Hematopoietic multipotent progenitor cell treated with erythropoietin and hydrocortisone succinate and interleukin-3 and kit ligand, for 15 days (in vitro differentiated cells): ENCODE measurements at regions not wholly inside any gene's neighbourhood (a gene's known extent, or its start where the extent isn't known, plus 50 kb on each side); places are given as distances from the start of the nearest gene placed in this dataset.

Experiments
- DNase-seq: peaks from one replicate; pipeline ENCODE4 v3.0.0-alpha.2; 2015; ENCODE audit warnings: low spot score

GRCh38 chr18:70662588-70662987, 373.7 kb downstream of the SOCS6 start:
- no peak for DNase-seq

DNA sequence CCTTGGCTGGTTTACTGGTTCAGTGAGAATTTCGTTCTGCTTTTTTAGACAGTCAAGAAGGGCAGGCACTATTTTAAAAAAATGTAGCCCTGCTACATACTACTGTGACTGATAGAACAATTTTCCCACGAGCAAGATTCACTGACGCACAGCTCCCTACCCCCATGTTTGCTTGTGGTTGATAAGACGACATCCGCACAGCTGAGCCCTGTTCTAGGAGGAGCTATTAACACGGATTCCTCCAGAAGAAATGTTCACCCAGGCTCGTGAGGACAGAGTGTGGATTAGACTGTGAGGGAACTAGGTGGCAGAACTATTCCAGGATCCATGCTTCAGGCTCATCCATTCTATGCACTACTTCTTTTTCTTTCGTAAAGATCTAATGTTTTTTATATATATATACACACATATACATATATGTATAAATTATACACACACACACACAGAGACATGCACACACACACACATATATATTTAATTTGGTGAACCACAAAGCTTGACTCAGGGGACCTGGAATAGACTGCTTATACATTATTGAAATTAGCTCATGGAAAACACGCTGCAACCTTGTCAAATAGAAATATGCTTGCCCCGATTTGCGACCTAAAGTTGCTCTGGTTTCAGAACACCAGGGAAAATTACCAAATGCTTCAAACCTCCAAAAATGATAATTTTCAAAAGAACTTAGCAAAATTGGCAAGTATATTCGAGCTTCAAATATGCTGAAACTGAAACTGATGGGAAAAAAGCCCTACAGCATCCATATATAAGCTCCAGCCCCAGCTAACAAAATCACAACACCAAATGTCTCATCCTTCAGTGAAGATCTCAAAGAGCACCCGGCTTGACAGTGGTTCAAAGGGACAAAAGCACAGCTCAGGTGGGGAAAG, 370.4 kb downstream of the SOCS6 start:
- DNase-seq, result no peak

GRCh38 chr18:70653671-70654070, 364.8 kb downstream of the SOCS6 start:
- DNase-seq, result no peak

DNA sequence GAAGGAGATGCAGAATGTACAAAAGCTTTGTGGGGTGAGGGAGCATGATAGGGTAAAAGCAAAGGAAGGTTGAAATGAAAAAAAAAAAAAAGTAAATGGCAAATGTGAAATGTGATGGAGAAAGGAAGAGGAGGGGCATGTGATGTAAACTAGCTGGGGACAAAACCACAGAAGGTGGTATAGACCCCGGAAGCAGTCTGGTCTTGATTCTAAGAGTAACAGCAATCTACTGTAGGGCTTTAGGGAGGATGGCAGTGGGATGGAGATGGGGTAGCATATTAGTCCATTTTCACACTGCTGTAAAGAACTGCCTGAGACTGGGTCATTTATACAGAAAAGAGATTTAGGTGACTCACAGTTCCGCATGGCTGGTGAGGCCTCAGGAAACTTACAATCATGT, 362.0 kb downstream of the SOCS6 start:
- no peak for DNase-seq

DNA sequence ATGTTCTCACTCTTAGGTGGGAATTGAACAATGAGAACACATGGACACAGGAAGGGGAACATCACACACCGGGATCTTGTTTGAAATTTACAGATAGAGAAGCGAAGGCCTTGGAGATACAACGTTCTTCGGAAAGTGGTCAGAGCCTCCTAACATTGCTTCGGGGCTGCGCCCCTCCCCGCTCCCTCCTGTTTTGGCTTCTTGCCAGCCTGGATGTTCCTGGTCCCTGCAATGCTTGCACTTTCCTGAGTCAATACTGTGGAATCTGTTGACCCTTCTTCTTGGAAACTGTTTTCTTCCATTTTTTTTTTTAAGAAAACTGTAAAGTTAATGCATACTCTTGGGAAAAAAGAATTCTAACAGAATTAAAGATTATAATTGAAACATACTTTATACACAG, 360.8 kb downstream of the SOCS6 start:
- DNase-seq, result no peak

GRCh38 chr18:70645971-70646370, 357.1 kb downstream of the SOCS6 start:
- DNase-seq, result no peak

GRCh38 chr18:70643812-70644211, 355.0 kb downstream of the SOCS6 start:
- no peak for DNase-seq

- DNase-seq, result no peak
Measured at GRCh38 chr18:70641156-70641775, 352.4 kb downstream of the SOCS6 start.

- DNase-seq, result no peak
Measured at GRCh38 chr18:70640336-70640887, 351.6 kb downstream of the SOCS6 start.

GRCh38 chr18:70636991-70637390, 348.1 kb downstream of the SOCS6 start:
- no peak for DNase-seq

DNA sequence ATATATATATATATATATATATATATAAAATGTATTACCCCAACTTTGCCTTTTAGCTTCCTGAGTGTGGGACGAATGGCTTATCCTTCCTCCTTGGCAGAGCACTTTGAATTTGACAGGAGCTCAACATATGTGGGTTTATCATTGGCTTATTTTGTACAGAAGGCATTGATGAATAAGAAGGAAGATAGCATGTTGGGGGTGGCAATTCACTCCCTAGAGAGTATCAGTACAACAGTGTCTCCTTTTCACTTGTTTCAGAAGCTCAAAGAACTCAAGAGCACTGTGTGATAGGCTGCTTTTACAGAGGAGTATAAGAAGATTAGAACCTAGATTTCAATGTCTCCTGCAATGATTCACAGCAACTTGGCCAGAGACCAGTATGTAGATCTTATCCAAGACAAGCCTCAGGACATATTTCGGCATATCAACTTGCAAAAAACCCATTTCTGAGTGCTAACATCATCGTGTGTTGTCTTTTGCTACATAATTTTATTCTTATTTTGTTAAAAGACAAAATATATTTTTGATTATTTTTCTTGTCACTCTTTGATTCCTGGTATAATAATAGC, 345.8 kb downstream of the SOCS6 start:
- DNase-seq, result no peak

DNA sequence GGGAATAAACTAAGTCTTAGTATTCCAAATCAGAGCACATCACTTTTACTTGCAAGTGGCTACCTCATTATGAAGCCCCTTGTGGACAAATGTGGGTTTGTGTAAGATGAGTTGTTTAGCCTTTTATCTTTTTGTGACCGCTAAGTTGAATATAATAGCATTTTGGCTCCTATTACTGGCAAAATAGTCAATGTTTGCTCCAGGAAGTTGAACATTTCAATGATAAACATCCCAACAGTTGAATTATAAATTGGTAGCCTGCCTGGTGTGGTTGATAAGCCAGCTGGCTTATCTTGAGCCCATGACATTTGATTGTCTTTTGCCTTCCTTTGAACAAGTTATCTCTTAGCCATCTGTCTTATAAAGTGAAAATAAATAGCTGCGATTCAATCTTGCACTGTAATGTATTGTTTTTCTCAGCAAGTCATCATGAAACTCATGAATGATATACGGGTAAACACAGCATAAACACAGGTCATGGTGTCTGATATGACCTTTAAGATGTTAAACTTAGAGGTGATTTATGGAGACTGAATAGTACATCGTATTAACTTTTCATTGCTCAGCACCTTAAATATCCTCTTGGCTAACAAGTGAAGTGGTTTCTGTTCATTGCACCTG, 338.4 kb downstream of the SOCS6 start:
- DNase-seq, result no peak

- no peak for DNase-seq
Measured at GRCh38 chr18:70622622-70623419, 334.0 kb downstream of the SOCS6 start.

DNA sequence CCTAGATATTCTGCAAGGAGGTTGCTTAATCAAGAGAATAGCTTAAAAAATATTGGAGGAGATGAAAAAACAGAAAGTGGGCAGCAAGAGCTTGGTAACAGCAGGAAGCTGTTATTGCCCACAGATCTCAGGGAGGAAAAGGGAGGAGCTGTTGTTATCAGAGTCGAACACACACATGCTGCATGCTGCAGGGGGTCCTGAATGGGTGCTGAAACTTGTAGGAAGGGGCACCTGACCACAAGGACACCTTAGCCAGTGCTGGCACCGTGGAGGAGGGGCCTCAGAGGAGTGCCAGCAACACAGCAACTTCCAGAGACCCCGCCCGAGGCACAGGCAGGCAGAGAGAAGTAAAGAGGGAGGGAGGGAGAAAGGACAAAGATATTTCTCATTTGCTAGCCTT, 332.9 kb downstream of the SOCS6 start:
- peak; percentile 8 for DNase-seq

GRCh38 chr18:70620837-70621612, 332.2 kb downstream of the SOCS6 start:
- no peak for DNase-seq

- no peak for DNase-seq
Measured at GRCh38 chr18:70617020-70617763, 328.3 kb downstream of the SOCS6 start.

GRCh38 chr18:70600225-70600925, 311.5 kb downstream of the SOCS6 start:
- DNase-seq, result no peak

GRCh38 chr18:70598406-70598805, 309.6 kb downstream of the SOCS6 start:
- no peak for DNase-seq

- peak; percentile 9 for DNase-seq
Measured at GRCh38 chr18:70582981-70583380, 294.1 kb downstream of the SOCS6 start.
